K562 (cell line): ENCODE measurements at regions not wholly inside any gene's neighbourhood (a gene's known extent, or its start where the extent isn't known, plus 50 kb on each side); places are given as distances from the start of the nearest gene placed in this dataset.

Source experiments
- ATAC-seq: fragments of 200-7000 bp; cut with Tn5 transposase; 3 replicates; pipeline ENCODE4 v1.9.1; 2020; ENCODE audit warnings: moderate library complexity
- BruUV-seq: library from RNA; stranded (reverse); fragments of 400-500 nt; replicated peaks from 2 replicates; lab custom pipeline; 2021; lab: Mats Ljungman, UMichigan
- CTCF ChIA-PET: fragments of 300-600 bp; formaldehyde crosslinking; extraction: SDS; loops from one replicate; lab custom pipeline; 2021; ENCODE audit warnings: low intra/inter-chr PET ratio; lab: Yijun Ruan, JAX
- POLR2A ChIA-PET: fragments of 300-600, 350-650 bp; sonication (Branson Sonifier 250); formaldehyde crosslinking; extraction: SDS; loops from one replicate; lab custom pipeline; 2021; ENCODE audit warnings: antibody characterized with exemption, inconsistent platforms; lab: Yijun Ruan, JAX
- DNase-seq, 4 experiments: peaks; one replicate each; pipeline versions ENCODE4 v3.0.0 to v3.0.0-alpha.2; 2011 to 2018; ENCODE audit warnings: low spot score in 3 of 4, mixed read lengths in 3 of 4; ENCODE audit errors: extremely low read depth in 1 of 4
- FAIRE-seq: peaks from 2 replicates; lab custom pipeline; 2011; peaks lifted over from hg19 to GRCh38; lab: Jason Lieb, UNC
- H2AFZ ChIP-seq: 2 replicates; pipeline ENCODE4 v1.6.0; 2011; ENCODE audit warnings: low read depth, low read length, control low read depth, inconsistent platforms
- H3K27ac ChIP-seq: fragments of 200-600 bp; 3 replicates; pipeline ENCODE4 v1.8.0; 2011; ENCODE audit warnings: low read depth, mild to moderate bottlenecking, control low read depth, inconsistent platforms, low read length, moderate library complexity, mixed read lengths; ENCODE audit errors: extremely low read depth
- H3K27me3 ChIP-seq, 2 experiments: fragments of 300-600 bp in 1 of 2; 2 replicates in 1 of 2; 3 replicates in 1 of 2; pipeline versions ENCODE4 v1.6.0 to v1.8.0; 2011; ENCODE audit warnings: inconsistent platforms in 2 of 2, low read length in 2 of 2, mild to moderate bottlenecking in 1 of 2, mixed read lengths in 1 of 2, moderate library complexity in 1 of 2; ENCODE audit not compliant: control insufficient read depth in 2 of 2, insufficient read depth in 2 of 2
- H3K36me3 ChIP-seq: fragments of 300-600 bp; 3 replicates; pipeline ENCODE4 v1.8.0; 2011; ENCODE audit warnings: mild to moderate bottlenecking, low read length, inconsistent platforms; ENCODE audit not compliant: control insufficient read depth, insufficient read depth
- H3K4me1 ChIP-seq, 2 experiments: fragments of 200-600 bp in 1 of 2; replicated peaks in 1 of 2; 2 replicates in 1 of 2; 3 replicates in 1 of 2; pipeline versions ENCODE4 v1.5.1 to v1.8.0; 2011; ENCODE audit warnings: inconsistent platforms in 2 of 2, low read length in 2 of 2, mild to moderate bottlenecking in 1 of 2, mixed read lengths in 1 of 2, moderate library complexity in 1 of 2; ENCODE audit not compliant: control insufficient read depth in 2 of 2, insufficient read depth in 2 of 2
- H3K4me2 ChIP-seq: 2 replicates; pipeline ENCODE4 v1.6.1; 2011; ENCODE audit warnings: low read length, control low read depth, inconsistent platforms, mixed read lengths; ENCODE audit not compliant: insufficient read depth
- H3K4me3 ChIP-seq: fragments of 200-600 bp; sonication (generic), shearing (Covaris generic); 2 replicates; pipeline ENCODE4 v1.5.1; 2016; ENCODE audit warnings: control low read depth, inconsistent platforms
- H3K79me2 ChIP-seq: fragments of 200-600 bp; 3 replicates; pipeline ENCODE4 v1.8.0; 2011; ENCODE audit warnings: low read length, inconsistent platforms; ENCODE audit not compliant: control insufficient read depth, insufficient read depth
- H3K9ac ChIP-seq, 2 experiments: 2 replicates each; pipeline versions ENCODE4 v1.6.0 to v1.6.1; 2011; ENCODE audit warnings: low read depth in 2 of 2, low read length in 2 of 2, control low read depth in 1 of 2, inconsistent platforms in 1 of 2, mild to moderate bottlenecking in 1 of 2, mixed read lengths in 1 of 2; ENCODE audit not compliant: insufficient read depth in 1 of 2
- H3K9me1 ChIP-seq: one replicate; pipeline ENCODE4 v1.6.0; 2011; ENCODE audit warnings: inconsistent platforms, mild to moderate bottlenecking, low read length, moderate library complexity; ENCODE audit not compliant: control insufficient read depth, insufficient read depth
- H3K9me3 ChIP-seq: replicated peaks from 2 replicates; pipeline ENCODE4 v1.5.1; 2011; ENCODE audit warnings: low read depth, low read length, inconsistent platforms; ENCODE audit not compliant: control insufficient read depth, insufficient read depth
- H4K20me1 ChIP-seq: replicated peaks from 2 replicates; pipeline ENCODE4 v1.6.1; 2011; ENCODE audit warnings: low read length, inconsistent platforms, mixed read lengths; ENCODE audit not compliant: control insufficient read depth, insufficient read depth
- CSDE1 ChIP-seq, 2 experiments: fragments of 450-650 bp; IDR thresholded peaks; 2 replicates each; pipeline ENCODE4 v1.6.1; 2016; ENCODE audit warnings: mild to moderate bottlenecking in 1 of 2
- JUND ChIP-seq, 2 experiments: IDR thresholded peaks; 2 replicates in 1 of 2; 3 replicates in 1 of 2; pipeline ENCODE4 v1.6.1; 2011; ENCODE audit warnings: borderline replicate concordance in 2 of 2, low read depth in 2 of 2, low read length in 2 of 2, improper control_type of control experiment in 1 of 2, missing biosample characterization in 1 of 2, missing genetic modification characterization in 1 of 2, missing genetic modification reagents in 1 of 2
- ZNF318 ChIP-seq, 2 experiments: fragments of 450-650 bp; IDR thresholded peaks; 2 replicates each; pipeline ENCODE4 v1.6.1; 2016; ENCODE audit warnings: mild to moderate bottlenecking in 2 of 2, borderline replicate concordance in 1 of 2, low read depth in 1 of 2, moderate library complexity in 1 of 2
- WGBS: fragments of 100-300 bp; shearing (Covaris generic); methylation state at CpG from one replicate; pipeline ENCODE4 v1.1.6; 2016; ENCODE audit warnings: low coverage, mixed read lengths; ENCODE audit not compliant: insufficient coverage; ENCODE audit errors: missing lambda C conversion rate; 5-methylcytosine and 5-hydroxymethylcytosine counted together
- in situ Hi-C: fragments of 300-500 bp; cut with MboI; formaldehyde crosslinking; loops from 4 replicates; pipeline ENCODE4 v1.15.0; 2018; ENCODE audit warnings: inconsistent platforms, mixed read lengths
- intact Hi-C: fragments of 100-400 bp; cut with micrococcal nuclease; formaldehyde crosslinking; loops from 2 replicates; pipeline ENCODE4 v1.14.2; 2022
- TF ChIP-seq, protein P1 (sequence below): fragments of 250-450 bp; sonication (Bioruptor Pico); IDR thresholded peaks from 2 replicates; pipeline ENCODE4 v1.5.0; 2020; ENCODE audit warnings: mild to moderate bottlenecking
- TF ChIP-seq, protein P2 (sequence below): fragments of 450-650 bp; formaldehyde crosslinking; conservative IDR thresholded peaks from 2 replicates; pipeline ENCODE4 v1.4.0; 2022; ENCODE audit warnings: mild to moderate bottlenecking, missing genetic modification characterization
- TF ChIP-seq, protein P3 (sequence below): sonication (generic); formaldehyde crosslinking; IDR thresholded peaks from 2 replicates; pipeline ENCODE4 v1.8.0; 2022; ENCODE audit warnings: missing genetic modification reagents, mild to moderate bottlenecking, borderline replicate concordance

DNA sequence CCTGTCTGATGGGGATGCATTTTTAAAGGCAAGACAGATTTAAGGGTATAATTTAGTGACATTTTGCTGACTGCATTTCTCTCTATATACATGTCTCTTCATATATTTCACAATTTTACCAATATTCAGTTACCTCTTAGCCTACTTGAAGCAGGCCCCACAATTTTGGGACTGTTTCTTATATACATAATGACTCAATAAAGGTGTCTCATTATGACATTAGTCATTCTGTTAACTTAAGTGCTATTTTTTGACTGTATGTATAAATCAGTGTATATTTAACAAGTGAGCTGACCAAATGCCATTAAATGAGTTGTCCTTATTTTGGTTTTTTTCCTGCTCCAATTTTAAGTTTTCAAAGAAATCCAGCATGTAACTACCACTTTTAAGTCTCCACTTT lies 313.3 kb downstream of the SOX4 start (continued):
- no peak for TF ChIP-seq ZNF318 (IDR thresholded peaks at IDR 0.05; ENCODE audit: borderline replicate concordance in 1 of 2, low read depth in 1 of 2)

DNA sequence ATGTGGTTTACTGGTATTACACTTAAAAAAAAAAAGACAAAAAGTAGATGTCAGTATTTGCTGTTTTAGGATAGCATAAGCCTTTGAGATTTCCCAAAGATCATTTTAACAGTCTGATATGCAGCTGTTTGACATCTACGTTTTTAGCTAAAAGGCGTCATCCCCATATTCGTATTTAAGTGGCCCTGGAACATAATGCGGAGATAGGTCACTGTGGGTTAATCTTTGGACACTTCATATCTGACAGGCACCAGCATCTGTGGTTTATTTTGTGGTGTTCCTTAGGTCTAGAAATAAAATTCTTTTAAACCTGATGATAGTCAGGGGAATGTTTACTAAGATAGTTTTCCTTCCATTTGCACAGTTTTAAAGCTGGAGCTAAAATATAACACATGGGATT lies 313.7 kb downstream of the SOX4 start:
- H3K4me1 ChIP-seq: no peaks in the 10 kb centered on the region
- 1% methylated on average over 4 of the region's 4 CpGs for WGBS
- H3K9me3 ChIP-seq: no peaks in the 10 kb centered on the region
- H3K27me3 ChIP-seq: peaks cover 20 to 31% of the 10 kb centered on the region in 2 experiments
- no peak overlapping the region for H3K4me2 ChIP-seq
- no peak overlapping the region for H3K27ac ChIP-seq
- ATAC-seq (no peak), DNase-seq (no peak), FAIRE-seq (no peak)
- no TSS peak for BruUV-seq
- no peak overlapping the region for H3K4me3 ChIP-seq
- H3K9me1 ChIP-seq: no peaks in the 10 kb centered on the region
- no peaks in the 10 kb centered on the region for H4K20me1 ChIP-seq
- POLR2A ChIA-PET: no interaction called here
- no peak overlapping the region for H2AFZ ChIP-seq
- intact Hi-C loops: no loop called here
- no peak overlapping the region for H3K9ac ChIP-seq
- H3K79me2 ChIP-seq: no peaks in the 10 kb centered on the region
- in situ Hi-C loops: no loop called here
- H3K36me3 ChIP-seq: no peaks in the 10 kb centered on the region
- CTCF ChIA-PET: no interaction called here
- TF ChIP-seq CSDE1 (IDR thresholded peaks at IDR 0.05) (no peak), JUND (IDR thresholded peaks at IDR 0.05; ENCODE audit: borderline replicate concordance, low read depth, low read length) (no peak), JUND (tag; IDR thresholded peaks at IDR 0.05; ENCODE audit: borderline replicate concordance, low read depth, low read length) (no peak)
- TF ChIP-seq, protein P1, sequence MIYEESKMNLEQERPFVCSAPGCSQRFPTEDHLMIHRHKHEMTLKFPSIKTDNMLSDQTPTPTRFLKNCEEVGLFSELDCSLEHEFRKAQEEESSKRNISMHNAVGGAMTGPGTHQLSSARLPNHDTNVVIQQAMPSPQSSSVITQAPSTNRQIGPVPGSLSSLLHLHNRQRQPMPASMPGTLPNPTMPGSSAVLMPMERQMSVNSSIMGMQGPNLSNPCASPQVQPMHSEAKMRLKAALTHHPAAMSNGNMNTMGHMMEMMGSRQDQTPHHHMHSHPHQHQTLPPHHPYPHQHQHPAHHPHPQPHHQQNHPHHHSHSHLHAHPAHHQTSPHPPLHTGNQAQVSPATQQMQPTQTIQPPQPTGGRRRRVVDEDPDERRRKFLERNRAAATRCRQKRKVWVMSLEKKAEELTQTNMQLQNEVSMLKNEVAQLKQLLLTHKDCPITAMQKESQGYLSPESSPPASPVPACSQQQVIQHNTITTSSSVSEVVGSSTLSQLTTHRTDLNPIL: no peak
- TF ChIP-seq, protein P2, sequence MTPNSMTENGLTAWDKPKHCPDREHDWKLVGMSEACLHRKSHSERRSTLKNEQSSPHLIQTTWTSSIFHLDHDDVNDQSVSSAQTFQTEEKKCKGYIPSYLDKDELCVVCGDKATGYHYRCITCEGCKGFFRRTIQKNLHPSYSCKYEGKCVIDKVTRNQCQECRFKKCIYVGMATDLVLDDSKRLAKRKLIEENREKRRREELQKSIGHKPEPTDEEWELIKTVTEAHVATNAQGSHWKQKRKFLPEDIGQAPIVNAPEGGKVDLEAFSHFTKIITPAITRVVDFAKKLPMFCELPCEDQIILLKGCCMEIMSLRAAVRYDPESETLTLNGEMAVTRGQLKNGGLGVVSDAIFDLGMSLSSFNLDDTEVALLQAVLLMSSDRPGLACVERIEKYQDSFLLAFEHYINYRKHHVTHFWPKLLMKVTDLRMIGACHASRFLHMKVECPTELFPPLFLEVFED (CRISPR knock-in tag): no peak
- TF ChIP-seq, protein P3, sequence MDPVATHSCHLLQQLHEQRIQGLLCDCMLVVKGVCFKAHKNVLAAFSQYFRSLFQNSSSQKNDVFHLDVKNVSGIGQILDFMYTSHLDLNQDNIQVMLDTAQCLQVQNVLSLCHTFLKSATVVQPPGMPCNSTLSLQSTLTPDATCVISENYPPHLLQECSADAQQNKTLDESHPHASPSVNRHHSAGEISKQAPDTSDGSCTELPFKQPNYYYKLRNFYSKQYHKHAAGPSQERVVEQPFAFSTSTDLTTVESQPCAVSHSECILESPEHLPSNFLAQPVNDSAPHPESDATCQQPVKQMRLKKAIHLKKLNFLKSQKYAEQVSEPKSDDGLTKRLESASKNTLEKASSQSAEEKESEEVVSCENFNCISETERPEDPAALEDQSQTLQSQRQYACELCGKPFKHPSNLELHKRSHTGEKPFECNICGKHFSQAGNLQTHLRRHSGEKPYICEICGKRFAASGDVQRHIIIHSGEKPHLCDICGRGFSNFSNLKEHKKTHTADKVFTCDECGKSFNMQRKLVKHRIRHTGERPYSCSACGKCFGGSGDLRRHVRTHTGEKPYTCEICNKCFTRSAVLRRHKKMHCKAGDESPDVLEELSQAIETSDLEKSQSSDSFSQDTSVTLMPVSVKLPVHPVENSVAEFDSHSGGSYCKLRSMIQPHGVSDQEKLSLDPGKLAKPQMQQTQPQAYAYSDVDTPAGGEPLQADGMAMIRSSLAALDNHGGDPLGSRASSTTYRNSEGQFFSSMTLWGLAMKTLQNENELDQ (CRISPR knock-in tag): no peak
